Right atrium auricular region (tissue), 2 donors: ENCODE measurements at regions not wholly inside any gene's neighbourhood (a gene's known extent, or its start where the extent isn't known, plus 50 kb on each side); places are given as distances from the start of the nearest gene placed in this dataset.
"Not testable (repeated sequence)": the region's sequence is repeated elsewhere in the genome, so short reads cannot be mapped to it uniquely, and the experiment has no call there.

Experiments
- DNase-seq: peaks from one replicate; pipeline ENCODE4 v3.0.0-alpha.2; 2019; ENCODE audit warnings: low spot score
- H3K27ac ChIP-seq, 2 donors: fragments of 200-600 bp; sonication (generic); 1 replicate in 1 of 2; 2 replicates in 1 of 2; pipeline ENCODE4 v1.5.1; 2016 to 2019
- H3K27me3 ChIP-seq, 2 donors: fragments of 200-600 bp; sonication (generic); one replicate each; pipeline versions ENCODE4 v1.5.1 to v1.6.0; 2017 to 2019
- H3K36me3 ChIP-seq: fragments of 200-600 bp; sonication (generic); one replicate; pipeline ENCODE4 v1.5.1; 2016
- H3K4me1 ChIP-seq, 2 donors: fragments of 200-600 bp; sonication (generic); one replicate each; pipeline versions ENCODE4 v1.5.1 to v1.6.0; 2017 to 2019
- H3K4me3 ChIP-seq, 2 donors: fragments of 200-600 bp; sonication (generic); 1 replicate in 1 of 2; 2 replicates in 1 of 2; pipeline ENCODE4 v1.5.1; 2017 to 2019; ENCODE audit warnings: mild to moderate bottlenecking in 1 of 2, moderate library complexity in 1 of 2
- H3K9me3 ChIP-seq, 2 donors: fragments of 200-600 bp; sonication (generic); one replicate each; pipeline ENCODE4 v1.5.1; 2019
- CTCF ChIP-seq, 2 donors: fragments of 200-600 bp; sonication (generic); IDR thresholded peaks; one replicate each; pipeline ENCODE4 v1.5.1; 2019; ENCODE audit warnings: antibody characterized with exemption in 2 of 2

GRCh38 chr11:98358551-98358950, 662.2 kb upstream of the CNTN5 start:
- no peak overlapping the region for H3K27ac ChIP-seq
- H3K27me3 ChIP-seq, result no peaks in the 10 kb centered on the region
- no peaks in the 10 kb centered on the region for H3K4me1 ChIP-seq
- H3K9me3 ChIP-seq, result no peaks in the 10 kb centered on the region
- no peak for DNase-seq
- no peaks in the 10 kb centered on the region for H3K36me3 ChIP-seq
- no peak overlapping the region for H3K4me3 ChIP-seq
- no peak for TF ChIP-seq CTCF (IDR thresholded peaks at IDR 0.05)

- no peaks in the 10 kb centered on the region for H3K9me3 ChIP-seq
- no peak for DNase-seq
- no peaks in the 10 kb centered on the region for H3K4me1 ChIP-seq
- no peak overlapping the region for H3K27ac ChIP-seq
- TF ChIP-seq CTCF (IDR thresholded peaks at IDR 0.05), result no peak
- no peak overlapping the region for H3K4me3 ChIP-seq
- no peaks in the 10 kb centered on the region for H3K27me3 ChIP-seq
- no peaks in the 10 kb centered on the region for H3K36me3 ChIP-seq
Observed at GRCh38 chr11:98365190-98365589, 655.6 kb upstream of the CNTN5 start.

- Histone ChIP-seq H3K27ac (no peak overlapping the region), H3K27me3 (no peaks in the 10 kb centered on the region), H3K9me3 (no peaks in the 10 kb centered on the region), H3K36me3 (no peaks in the 10 kb centered on the region), H3K4me3 (no peak overlapping the region), H3K4me1 (no peaks in the 10 kb centered on the region)
- TF ChIP-seq CTCF (IDR thresholded peaks at IDR 0.05), result no peak
- no peak for DNase-seq
Observed at GRCh38 chr11:98365941-98366340, 654.8 kb upstream of the CNTN5 start.

GRCh38 chr11:98390391-98390790, 630.4 kb upstream of the CNTN5 start:
- no peak overlapping the region for H3K4me3 ChIP-seq
- no peaks in the 10 kb centered on the region for H3K4me1 ChIP-seq
- DNase-seq, result no peak
- H3K27ac ChIP-seq, result no peak overlapping the region
- TF ChIP-seq CTCF (IDR thresholded peaks at IDR 0.05), result no peak
- no peaks in the 10 kb centered on the region for H3K36me3 ChIP-seq
- H3K9me3 ChIP-seq, result no peaks in the 10 kb centered on the region
- no peaks in the 10 kb centered on the region for H3K27me3 ChIP-seq

GRCh38 chr11:98394500-98394899, 626.2 kb upstream of the CNTN5 start:
- not testable (repeated sequence) for H3K9me3 ChIP-seq, H3K4me3 ChIP-seq, H3K36me3 ChIP-seq, H3K27ac ChIP-seq, H3K27me3 ChIP-seq, DNase-seq, H3K4me1 ChIP-seq

- Histone ChIP-seq H3K4me1 (no peaks in the 10 kb centered on the region), H3K9me3 (no peaks in the 10 kb centered on the region), H3K4me3 (no peak overlapping the region), H3K27me3 (no peaks in the 10 kb centered on the region), H3K27ac (no peak overlapping the region), H3K36me3 (no peaks in the 10 kb centered on the region)
- no peak for DNase-seq
- no peak for TF ChIP-seq CTCF (IDR thresholded peaks at IDR 0.05)
Observed at GRCh38 chr11:98398508-98398907, 622.2 kb upstream of the CNTN5 start.
